ENCODE measurements at regions not wholly inside any gene's neighbourhood (a gene's known extent, or its start where the extent isn't known, plus 50 kb on each side); places are given as distances from the start of the nearest gene placed in this dataset.

- TF ChIP-seq, protein P1, sequence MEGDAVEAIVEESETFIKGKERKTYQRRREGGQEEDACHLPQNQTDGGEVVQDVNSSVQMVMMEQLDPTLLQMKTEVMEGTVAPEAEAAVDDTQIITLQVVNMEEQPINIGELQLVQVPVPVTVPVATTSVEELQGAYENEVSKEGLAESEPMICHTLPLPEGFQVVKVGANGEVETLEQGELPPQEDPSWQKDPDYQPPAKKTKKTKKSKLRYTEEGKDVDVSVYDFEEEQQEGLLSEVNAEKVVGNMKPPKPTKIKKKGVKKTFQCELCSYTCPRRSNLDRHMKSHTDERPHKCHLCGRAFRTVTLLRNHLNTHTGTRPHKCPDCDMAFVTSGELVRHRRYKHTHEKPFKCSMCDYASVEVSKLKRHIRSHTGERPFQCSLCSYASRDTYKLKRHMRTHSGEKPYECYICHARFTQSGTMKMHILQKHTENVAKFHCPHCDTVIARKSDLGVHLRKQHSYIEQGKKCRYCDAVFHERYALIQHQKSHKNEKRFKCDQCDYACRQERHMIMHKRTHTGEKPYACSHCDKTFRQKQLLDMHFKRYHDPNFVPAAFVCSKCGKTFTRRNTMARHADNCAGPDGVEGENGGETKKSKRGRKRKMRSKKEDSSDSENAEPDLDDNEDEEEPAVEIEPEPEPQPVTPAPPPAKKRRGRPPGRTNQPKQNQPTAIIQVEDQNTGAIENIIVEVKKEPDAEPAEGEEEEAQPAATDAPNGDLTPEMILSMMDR (conservative IDR thresholded peaks at IDR 0.05) = no peak
- no peak for TF ChIP-seq ZFX (IDR thresholded peaks at IDR 0.05)
Observed at GRCh38 chr5:33161421-33161820, 279.3 kb upstream of the TARS1 start.
